ENCODE measurements at regions not wholly inside any gene's neighbourhood (a gene's known extent, or its start where the extent isn't known, plus 50 kb on each side); places are given as distances from the start of the nearest gene placed in this dataset.

- H3K36me3 ChIP-seq (ENCODE audit: control insufficient read depth, insufficient read depth, low read length), result no peaks in the 10 kb centered on the region
- TF ChIP-seq CTCF (IDR thresholded peaks at IDR 0.05; ENCODE audit: insufficient read depth, low read length, poor library complexity, severe bottlenecking), result no peak
- no peak for DNase-seq (ENCODE audit: low read depth)
- no peak overlapping the region for H3K4me3 ChIP-seq (ENCODE audit: low read depth, low read length)
- H3K27me3 ChIP-seq (ENCODE audit: control insufficient read depth, insufficient read depth, low read length), result no peaks in the 10 kb centered on the region
Observed at GRCh38 chr3:94593526-94594150, 530.8 kb downstream of the NSUN3 start.

- Histone ChIP-seq H3K27me3 (ENCODE audit: control insufficient read depth, insufficient read depth, low read length) (no peaks in the 10 kb centered on the region), H3K4me3 (ENCODE audit: low read depth, low read length) (no peak overlapping the region), H3K36me3 (ENCODE audit: control insufficient read depth, insufficient read depth, low read length) (no peaks in the 10 kb centered on the region)
- DNase-seq (ENCODE audit: low read depth), result no peak
- TF ChIP-seq CTCF (IDR thresholded peaks at IDR 0.05; ENCODE audit: insufficient read depth, low read length, poor library complexity, severe bottlenecking), result no peak
Observed at GRCh38 chr3:94596141-94596540, 533.3 kb downstream of the NSUN3 start.

GRCh38 chr3:94596887-94597566, 534.2 kb downstream of the NSUN3 start:
- no peak for TF ChIP-seq CTCF (IDR thresholded peaks at IDR 0.05; ENCODE audit: insufficient read depth, low read length, poor library complexity, severe bottlenecking)
- no peak overlapping the region for H3K4me3 ChIP-seq (ENCODE audit: low read depth, low read length)
- no peak for DNase-seq (ENCODE audit: low read depth)
- no peaks in the 10 kb centered on the region for H3K27me3 ChIP-seq (ENCODE audit: control insufficient read depth, insufficient read depth, low read length)
- H3K36me3 ChIP-seq (ENCODE audit: control insufficient read depth, insufficient read depth, low read length), result no peaks in the 10 kb centered on the region

- no peak for DNase-seq (ENCODE audit: low read depth)
- H3K27me3 ChIP-seq (ENCODE audit: control insufficient read depth, insufficient read depth, low read length), result no peaks in the 10 kb centered on the region
- no peak for TF ChIP-seq CTCF (IDR thresholded peaks at IDR 0.05; ENCODE audit: insufficient read depth, low read length, poor library complexity, severe bottlenecking)
- no peak overlapping the region for H3K4me3 ChIP-seq (ENCODE audit: low read depth, low read length)
- no peaks in the 10 kb centered on the region for H3K36me3 ChIP-seq (ENCODE audit: control insufficient read depth, insufficient read depth, low read length)
Observed at GRCh38 chr3:94607778-94608177, 544.9 kb downstream of the NSUN3 start.

GRCh38 chr3:94609908-94610307, 547.0 kb downstream of the NSUN3 start:
- Histone ChIP-seq H3K27me3 (ENCODE audit: control insufficient read depth, insufficient read depth, low read length) (no peaks in the 10 kb centered on the region), H3K36me3 (ENCODE audit: control insufficient read depth, insufficient read depth, low read length) (no peaks in the 10 kb centered on the region), H3K4me3 (ENCODE audit: low read depth, low read length) (no peak overlapping the region)
- no peak for DNase-seq (ENCODE audit: low read depth)
- no peak for TF ChIP-seq CTCF (IDR thresholded peaks at IDR 0.05; ENCODE audit: insufficient read depth, low read length, poor library complexity, severe bottlenecking)

- H3K27me3 ChIP-seq (ENCODE audit: control insufficient read depth, insufficient read depth, low read length), result no peaks in the 10 kb centered on the region
- no peak overlapping the region for H3K4me3 ChIP-seq (ENCODE audit: low read depth, low read length)
- H3K36me3 ChIP-seq (ENCODE audit: control insufficient read depth, insufficient read depth, low read length), result no peaks in the 10 kb centered on the region
- no peak for TF ChIP-seq CTCF (IDR thresholded peaks at IDR 0.05; ENCODE audit: insufficient read depth, low read length, poor library complexity, severe bottlenecking)
- DNase-seq (ENCODE audit: low read depth), result no peak
Observed at GRCh38 chr3:94611596-94611995, 548.7 kb downstream of the NSUN3 start.

Data from kidney epithelial cell (primary cell).